ENCODE measurements at regions not wholly inside any gene's neighbourhood (a gene's known extent, or its start where the extent isn't known, plus 50 kb on each side); places are given as distances from the start of the nearest gene placed in this dataset.

DNA sequence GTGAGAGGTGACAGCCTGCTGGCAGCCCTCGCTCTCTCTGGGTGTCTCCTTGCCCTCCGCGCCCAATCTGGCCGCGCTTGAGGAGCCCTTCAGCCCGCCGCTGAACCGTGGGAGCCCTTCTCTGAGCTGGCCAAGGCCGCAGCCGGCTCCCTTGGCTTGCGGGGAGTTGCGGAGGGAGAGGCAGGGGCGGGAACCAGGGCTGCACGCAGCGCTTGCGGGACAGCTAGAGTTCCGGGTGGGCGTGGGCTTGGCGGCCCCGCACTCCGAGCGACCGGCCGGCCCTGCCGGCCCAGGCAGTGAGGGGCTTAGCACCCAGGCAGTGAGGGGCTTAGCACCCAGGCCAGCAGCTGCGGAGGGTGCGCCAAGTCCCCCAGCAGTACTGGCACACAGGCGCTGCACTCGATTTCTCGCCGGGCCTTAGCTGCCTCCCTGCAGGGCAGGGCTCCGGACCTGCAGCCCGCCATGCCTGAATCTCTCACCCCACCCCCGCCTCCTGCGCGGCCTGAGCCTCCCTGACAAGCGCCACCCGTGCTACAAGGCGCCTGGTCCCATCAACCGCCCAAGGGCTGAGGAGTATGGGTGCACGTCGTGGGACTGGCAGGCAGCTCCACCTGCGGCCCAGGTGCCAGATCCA, 1526.1 kb downstream of the FAM181B start:
- TF ChIP-seq, protein P1, sequence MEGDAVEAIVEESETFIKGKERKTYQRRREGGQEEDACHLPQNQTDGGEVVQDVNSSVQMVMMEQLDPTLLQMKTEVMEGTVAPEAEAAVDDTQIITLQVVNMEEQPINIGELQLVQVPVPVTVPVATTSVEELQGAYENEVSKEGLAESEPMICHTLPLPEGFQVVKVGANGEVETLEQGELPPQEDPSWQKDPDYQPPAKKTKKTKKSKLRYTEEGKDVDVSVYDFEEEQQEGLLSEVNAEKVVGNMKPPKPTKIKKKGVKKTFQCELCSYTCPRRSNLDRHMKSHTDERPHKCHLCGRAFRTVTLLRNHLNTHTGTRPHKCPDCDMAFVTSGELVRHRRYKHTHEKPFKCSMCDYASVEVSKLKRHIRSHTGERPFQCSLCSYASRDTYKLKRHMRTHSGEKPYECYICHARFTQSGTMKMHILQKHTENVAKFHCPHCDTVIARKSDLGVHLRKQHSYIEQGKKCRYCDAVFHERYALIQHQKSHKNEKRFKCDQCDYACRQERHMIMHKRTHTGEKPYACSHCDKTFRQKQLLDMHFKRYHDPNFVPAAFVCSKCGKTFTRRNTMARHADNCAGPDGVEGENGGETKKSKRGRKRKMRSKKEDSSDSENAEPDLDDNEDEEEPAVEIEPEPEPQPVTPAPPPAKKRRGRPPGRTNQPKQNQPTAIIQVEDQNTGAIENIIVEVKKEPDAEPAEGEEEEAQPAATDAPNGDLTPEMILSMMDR (IDR thresholded peaks at IDR 0.05), result no peak
- TF ChIP-seq, protein P2, sequence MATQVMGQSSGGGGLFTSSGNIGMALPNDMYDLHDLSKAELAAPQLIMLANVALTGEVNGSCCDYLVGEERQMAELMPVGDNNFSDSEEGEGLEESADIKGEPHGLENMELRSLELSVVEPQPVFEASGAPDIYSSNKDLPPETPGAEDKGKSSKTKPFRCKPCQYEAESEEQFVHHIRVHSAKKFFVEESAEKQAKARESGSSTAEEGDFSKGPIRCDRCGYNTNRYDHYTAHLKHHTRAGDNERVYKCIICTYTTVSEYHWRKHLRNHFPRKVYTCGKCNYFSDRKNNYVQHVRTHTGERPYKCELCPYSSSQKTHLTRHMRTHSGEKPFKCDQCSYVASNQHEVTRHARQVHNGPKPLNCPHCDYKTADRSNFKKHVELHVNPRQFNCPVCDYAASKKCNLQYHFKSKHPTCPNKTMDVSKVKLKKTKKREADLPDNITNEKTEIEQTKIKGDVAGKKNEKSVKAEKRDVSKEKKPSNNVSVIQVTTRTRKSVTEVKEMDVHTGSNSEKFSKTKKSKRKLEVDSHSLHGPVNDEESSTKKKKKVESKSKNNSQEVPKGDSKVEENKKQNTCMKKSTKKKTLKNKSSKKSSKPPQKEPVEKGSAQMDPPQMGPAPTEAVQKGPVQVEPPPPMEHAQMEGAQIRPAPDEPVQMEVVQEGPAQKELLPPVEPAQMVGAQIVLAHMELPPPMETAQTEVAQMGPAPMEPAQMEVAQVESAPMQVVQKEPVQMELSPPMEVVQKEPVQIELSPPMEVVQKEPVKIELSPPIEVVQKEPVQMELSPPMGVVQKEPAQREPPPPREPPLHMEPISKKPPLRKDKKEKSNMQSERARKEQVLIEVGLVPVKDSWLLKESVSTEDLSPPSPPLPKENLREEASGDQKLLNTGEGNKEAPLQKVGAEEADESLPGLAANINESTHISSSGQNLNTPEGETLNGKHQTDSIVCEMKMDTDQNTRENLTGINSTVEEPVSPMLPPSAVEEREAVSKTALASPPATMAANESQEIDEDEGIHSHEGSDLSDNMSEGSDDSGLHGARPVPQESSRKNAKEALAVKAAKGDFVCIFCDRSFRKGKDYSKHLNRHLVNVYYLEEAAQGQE (IDR thresholded peaks at IDR 0.05; ENCODE audit: insufficient read depth in 1 of 2, low read depth in 2 of 2, low read length in 1 of 2), result no peak

Measured in Panc1 (cell line).